ENCODE measurements at regions not wholly inside any gene's neighbourhood (a gene's known extent, or its start where the extent isn't known, plus 50 kb on each side); places are given as distances from the start of the nearest gene placed in this dataset.

- DNase-seq (ENCODE audit: low spot score) (no peak), ATAC-seq (no peak)
- Mint-ChIP-seq H3K9me3 (no peaks in the 10 kb centered on the region), H3K4me3 (no peak overlapping the region), H3K36me3 (ENCODE audit: low read depth) (no peaks in the 10 kb centered on the region), H3K27me3 (ENCODE audit: insufficient read depth, low read depth, poor library complexity) (peaks cover 3% of the 10 kb centered on the region), H3K4me1 (peaks cover 30% of the 10 kb centered on the region), H3K27ac (no peak overlapping the region)
- no peak for TF ChIP-seq POLR2AphosphoS5 (IDR thresholded peaks at IDR 0.05; ENCODE audit: low read depth)
- TF ChIP-seq, protein P1, sequence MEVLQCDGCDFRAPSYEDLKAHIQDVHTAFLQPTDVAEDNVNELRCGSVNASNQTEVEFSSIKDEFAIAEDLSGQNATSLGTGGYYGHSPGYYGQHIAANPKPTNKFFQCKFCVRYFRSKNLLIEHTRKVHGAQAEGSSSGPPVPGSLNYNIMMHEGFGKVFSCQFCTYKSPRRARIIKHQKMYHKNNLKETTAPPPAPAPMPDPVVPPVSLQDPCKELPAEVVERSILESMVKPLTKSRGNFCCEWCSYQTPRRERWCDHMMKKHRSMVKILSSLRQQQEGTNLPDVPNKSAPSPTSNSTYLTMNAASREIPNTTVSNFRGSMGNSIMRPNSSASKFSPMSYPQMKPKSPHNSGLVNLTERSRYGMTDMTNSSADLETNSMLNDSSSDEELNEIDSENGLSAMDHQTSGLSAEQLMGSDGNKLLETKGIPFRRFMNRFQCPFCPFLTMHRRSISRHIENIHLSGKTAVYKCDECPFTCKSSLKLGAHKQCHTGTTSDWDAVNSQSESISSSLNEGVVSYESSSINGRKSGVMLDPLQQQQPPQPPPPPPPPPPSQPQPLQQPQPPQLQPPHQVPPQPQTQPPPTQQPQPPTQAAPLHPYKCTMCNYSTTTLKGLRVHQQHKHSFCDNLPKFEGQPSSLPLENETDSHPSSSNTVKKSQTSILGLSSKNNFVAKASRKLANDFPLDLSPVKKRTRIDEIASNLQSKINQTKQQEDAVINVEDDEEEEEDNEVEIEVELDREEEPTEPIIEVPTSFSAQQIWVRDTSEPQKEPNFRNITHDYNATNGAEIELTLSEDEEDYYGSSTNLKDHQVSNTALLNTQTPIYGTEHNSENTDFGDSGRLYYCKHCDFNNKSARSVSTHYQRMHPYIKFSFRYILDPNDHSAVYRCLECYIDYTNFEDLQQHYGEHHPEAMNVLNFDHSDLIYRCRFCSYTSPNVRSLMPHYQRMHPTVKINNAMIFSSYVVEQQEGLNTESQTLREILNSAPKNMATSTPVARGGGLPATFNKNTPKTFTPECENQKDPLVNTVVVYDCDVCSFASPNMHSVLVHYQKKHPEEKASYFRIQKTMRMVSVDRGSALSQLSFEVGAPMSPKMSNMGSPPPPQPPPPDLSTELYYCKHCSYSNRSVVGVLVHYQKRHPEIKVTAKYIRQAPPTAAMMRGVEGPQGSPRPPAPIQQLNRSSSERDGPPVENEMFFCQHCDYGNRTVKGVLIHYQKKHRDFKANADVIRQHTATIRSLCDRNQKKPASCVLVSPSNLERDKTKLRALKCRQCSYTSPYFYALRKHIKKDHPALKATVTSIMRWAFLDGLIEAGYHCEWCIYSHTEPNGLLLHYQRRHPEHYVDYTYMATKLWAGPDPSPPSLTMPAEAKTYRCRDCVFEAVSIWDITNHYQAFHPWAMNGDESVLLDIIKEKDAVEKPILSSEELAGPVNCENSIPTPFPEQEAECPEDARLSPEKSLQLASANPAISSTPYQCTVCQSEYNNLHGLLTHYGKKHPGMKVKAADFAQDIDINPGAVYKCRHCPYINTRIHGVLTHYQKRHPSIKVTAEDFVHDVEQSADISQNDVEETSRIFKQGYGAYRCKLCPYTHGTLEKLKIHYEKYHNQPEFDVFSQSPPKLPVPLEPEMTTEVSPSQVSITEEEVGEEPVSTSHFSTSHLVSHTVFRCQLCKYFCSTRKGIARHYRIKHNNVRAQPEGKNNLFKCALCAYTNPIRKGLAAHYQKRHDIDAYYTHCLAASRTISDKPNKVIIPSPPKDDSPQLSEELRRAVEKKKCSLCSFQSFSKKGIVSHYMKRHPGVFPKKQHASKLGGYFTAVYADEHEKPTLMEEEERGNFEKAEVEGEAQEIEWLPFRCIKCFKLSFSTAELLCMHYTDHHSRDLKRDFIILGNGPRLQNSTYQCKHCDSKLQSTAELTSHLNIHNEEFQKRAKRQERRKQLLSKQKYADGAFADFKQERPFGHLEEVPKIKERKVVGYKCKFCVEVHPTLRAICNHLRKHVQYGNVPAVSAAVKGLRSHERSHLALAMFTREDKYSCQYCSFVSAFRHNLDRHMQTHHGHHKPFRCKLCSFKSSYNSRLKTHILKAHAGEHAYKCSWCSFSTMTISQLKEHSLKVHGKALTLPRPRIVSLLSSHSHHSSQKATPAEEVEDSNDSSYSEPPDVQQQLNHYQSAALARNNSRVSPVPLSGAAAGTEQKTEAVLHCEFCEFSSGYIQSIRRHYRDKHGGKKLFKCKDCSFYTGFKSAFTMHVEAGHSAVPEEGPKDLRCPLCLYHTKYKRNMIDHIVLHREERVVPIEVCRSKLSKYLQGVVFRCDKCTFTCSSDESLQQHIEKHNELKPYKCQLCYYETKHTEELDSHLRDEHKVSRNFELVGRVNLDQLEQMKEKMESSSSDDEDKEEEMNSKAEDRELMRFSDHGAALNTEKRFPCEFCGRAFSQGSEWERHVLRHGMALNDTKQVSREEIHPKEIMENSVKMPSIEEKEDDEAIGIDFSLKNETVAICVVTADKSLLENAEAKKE (CRISPR knock-in tag; IDR thresholded peaks at IDR 0.05), result no peak
- TF ChIP-seq STAT1 (IDR thresholded peaks at IDR 0.05; ENCODE audit: unreplicated experiment), result no peak
- Histone ChIP-seq H4K20me1 (replicated peaks; ENCODE audit: insufficient read depth) (no peaks in the 10 kb centered on the region), H3K9me2 (ENCODE audit: insufficient read depth) (no peaks in the 10 kb centered on the region; the same call in 1 of the 2 replicates), H3K27me3 (ENCODE audit: insufficient read depth) (no peaks in the 10 kb centered on the region), H3K27ac (ENCODE audit: low read depth) (no peak overlapping the region), H3F3A (replicated peaks; ENCODE audit: low read depth) (no peaks in the 10 kb centered on the region), H3K4me2 (no peak overlapping the region), H3K36me3 (ENCODE audit: insufficient read depth) (no peaks in the 10 kb centered on the region), H3K79me2 (replicated peaks; ENCODE audit: insufficient read depth) (no peaks in the 10 kb centered on the region), H3K4me3 (no peak overlapping the region), H2AFZ (no peak overlapping the region), H3K4me1 (ENCODE audit: insufficient read depth) (no peaks in the 10 kb centered on the region; the same call in none of the 2 replicates)
Observed at GRCh38 chr16:79420493-79420892, 180.0 kb downstream of the MAF start.

- Histone ChIP-seq H3K36me3 (ENCODE audit: insufficient read depth) (no peaks in the 10 kb centered on the region), H3K9me2 (ENCODE audit: insufficient read depth) (no peaks in the 10 kb centered on the region; the same call in 1 of the 2 replicates), H3K4me2 (no peak overlapping the region), H4K20me1 (replicated peaks; ENCODE audit: insufficient read depth) (no peaks in the 10 kb centered on the region), H3K27ac (ENCODE audit: low read depth) (no peak overlapping the region), H3F3A (replicated peaks; ENCODE audit: low read depth) (no peaks in the 10 kb centered on the region), H3K4me3 (no peak overlapping the region), H2AFZ (no peak overlapping the region), H3K4me1 (ENCODE audit: insufficient read depth) (no peaks in the 10 kb centered on the region; the same call in none of the 2 replicates), H3K27me3 (ENCODE audit: insufficient read depth) (no peaks in the 10 kb centered on the region), H3K79me2 (replicated peaks; ENCODE audit: insufficient read depth) (no peaks in the 10 kb centered on the region)
- Mint-ChIP-seq H3K27ac (no peak overlapping the region), H3K36me3 (ENCODE audit: low read depth) (no peaks in the 10 kb centered on the region), H3K9me3 (no peaks in the 10 kb centered on the region), H3K4me1 (peaks cover 30% of the 10 kb centered on the region), H3K27me3 (ENCODE audit: insufficient read depth, low read depth, poor library complexity) (peaks cover 3% of the 10 kb centered on the region), H3K4me3 (no peak overlapping the region)
- ATAC-seq, result no peak
- DNase-seq (ENCODE audit: low spot score), result no peak
- TF ChIP-seq STAT1 (IDR thresholded peaks at IDR 0.05; ENCODE audit: unreplicated experiment) (no peak), EZH2phosphoT487 (IDR thresholded peaks at IDR 0.05; ENCODE audit: unreplicated experiment) (no peak), ZNF331 (CRISPR knock-in tag; IDR thresholded peaks at IDR 0.05; ENCODE audit: low read depth) (no peak), ZNF114 (CRISPR knock-in tag; IDR thresholded peaks at IDR 0.05) (no peak)
- TF ChIP-seq, protein P1 (CRISPR knock-in tag; IDR thresholded peaks at IDR 0.05), result no peak
Observed at GRCh38 chr16:79419148-79419547, 181.4 kb downstream of the MAF start.
